ENCODE measurements at regions not wholly inside any gene's neighbourhood (a gene's known extent, or its start where the extent isn't known, plus 50 kb on each side); places are given as distances from the start of the nearest gene placed in this dataset.
A peak's percentile ranks its signal among the peaks of the same experiment; 100 is the strongest.
"Not testable (repeated sequence)": the region's sequence is repeated elsewhere in the genome, so short reads cannot be mapped to it uniquely, and the experiment has no call there.

GRCh38 chr12:47401196-47401595 is 304.6 kb downstream of the RPAP3 start:
- H3K36me3 Mint-ChIP-seq; POLR2A ChIA-PET (ENCODE audit: partially characterized antibody); H3K9me3 ChIP-seq (ENCODE audit: control insufficient read depth in 1 of 2, low read length in 2 of 2); H3K27me3 Mint-ChIP-seq; intact Hi-C loops (cut with micrococcal nuclease); H3K36me3 ChIP-seq (ENCODE audit: insufficient read depth, low read length); H3K27me3 ChIP-seq (ENCODE audit: insufficient read depth, low read length); H3K4me3 ChIP-seq (ENCODE audit: low read length in 2 of 2); H3K27ac ChIP-seq (ENCODE audit: low read depth, low read length); H3K4me3 Mint-ChIP-seq: not testable (repeated sequence)
- H3K9me3 Mint-ChIP-seq: peaks cover 4 to 34% (median 9%) of the 10 kb centered on the region in 8 donors
- CTCF ChIA-PET (ENCODE audit: partially characterized antibody): interaction anchor here (5.8 kb wide), 1 partner anchor 329 kb away, joined by 71 read pairs; no protein-coding TSS in a partner anchor
- peaks cover 18 to 27% (median 22%) of the 10 kb centered on the region in 4 donors for H3K4me1 Mint-ChIP-seq
- H3K4me1 ChIP-seq (ENCODE audit: insufficient read depth, low read length): peaks cover 18% of the 10 kb centered on the region
- peak in 1 of 5 donors; percentile 41 for DNase-seq
- H3K27ac Mint-ChIP-seq: peak overlapping the region in 2 of 7 donors; percentile 1 to 8

- peaks cover 4 to 35% (median 9%) of the 10 kb centered on the region in 8 donors for H3K9me3 Mint-ChIP-seq
Observed at GRCh38 chr12:47400266-47400665, 305.6 kb downstream of the RPAP3 start.

GRCh38 chr12:47397664-47398281 is 308.1 kb downstream of the RPAP3 start:
- peaks cover 52% of the 10 kb centered on the region for H3K4me1 ChIP-seq (ENCODE audit: insufficient read depth, low read length)
- Mint-ChIP-seq H3K27me3 (no peaks in the 10 kb centered on the region), H3K27ac (peak overlapping the region; percentile 75 to 94 (median 90)), H3K4me1 (peaks cover 39 to 50% (median 44%) of the 10 kb centered on the region in 4 donors), H3K9me3 (peaks cover 4 to 35% (median 9%) of the 10 kb centered on the region in 8 donors), H3K4me3 (peak overlapping the region in 7 of 8 donors; percentile 58 to 79 (median 69)), H3K36me3 (peaks cover 7 to 8% of the 10 kb centered on the region in 2 donors)
- intact Hi-C loops (cut with micrococcal nuclease): loop anchor here (1.0 to 5.0 kb wide), 7 partner anchors 36 to 720 kb away; partner anchors contain the start of genes AMIGO2 and PCED1B
- DNase-seq: peak; percentile 60 to 66 (median 65)
- H3K9me3 ChIP-seq (ENCODE audit: control insufficient read depth in 1 of 2, low read length in 2 of 2): peaks cover 0 to 3% of the 10 kb centered on the region in 2 donors
- H3K27me3 ChIP-seq (ENCODE audit: insufficient read depth, low read length): no peaks in the 10 kb centered on the region
- CTCF ChIA-PET (ENCODE audit: partially characterized antibody): interaction anchor here (0.5 to 7.3 kb wide), 68 partner anchors 8 to 1180 kb away, joined by 3 to 199 read pairs (median 6); partner anchors contain the start of genes AMIGO2 and PCED1B
- POLR2A ChIA-PET (ENCODE audit: partially characterized antibody): interaction anchor here (0.6 to 6.1 kb wide), 26 partner anchors 9 to 365 kb away, joined by 3 to 75 read pairs (median 4); partner anchors contain the start of genes AMIGO2 and PCED1B
- peak overlapping the region in 1 of 2 donors; percentile 14 for H3K4me3 ChIP-seq (ENCODE audit: low read length in 2 of 2)
- peak overlapping the region; percentile 35 for H3K27ac ChIP-seq (ENCODE audit: low read depth, low read length)
- no peaks in the 10 kb centered on the region for H3K36me3 ChIP-seq (ENCODE audit: insufficient read depth, low read length)

More at GRCh38 chr12:47400266-47400665, 305.6 kb downstream of the RPAP3 start:
- Mint-ChIP-seq H3K4me1 (peaks cover 22 to 33% (median 24%) of the 10 kb centered on the region in 4 donors), H3K27ac (peak overlapping the region in 1 of 7 donors; percentile 77), H3K36me3 (peaks cover 6 to 7% of the 10 kb centered on the region in 2 donors), H3K4me3 (no peak overlapping the region), H3K27me3 (no peaks in the 10 kb centered on the region)
- Histone ChIP-seq H3K36me3 (ENCODE audit: insufficient read depth, low read length) (no peaks in the 10 kb centered on the region), H3K27me3 (ENCODE audit: insufficient read depth, low read length) (no peaks in the 10 kb centered on the region), H3K27ac (ENCODE audit: low read depth, low read length) (no peak overlapping the region), H3K9me3 (ENCODE audit: control insufficient read depth in 1 of 2, low read length in 2 of 2) (peaks cover 0 to 3% of the 10 kb centered on the region in 2 donors), H3K4me3 (ENCODE audit: low read length in 2 of 2) (no peak overlapping the region), H3K4me1 (ENCODE audit: insufficient read depth, low read length) (peaks cover 27% of the 10 kb centered on the region)
- intact Hi-C loops (cut with micrococcal nuclease): no loop called here
- DNase-seq: no peak
- POLR2A ChIA-PET (ENCODE audit: partially characterized antibody): no interaction called here
- CTCF ChIA-PET (ENCODE audit: partially characterized antibody): interaction anchor here (1.1 to 5.8 kb wide), 2 partner anchors 320 to 329 kb away, joined by 3 to 71 read pairs; partner anchors contain the start of gene AMIGO2

GRCh38 chr12:47396902-47397663 is 308.7 kb downstream of the RPAP3 start:
- H3K27ac ChIP-seq (ENCODE audit: low read depth, low read length): peak overlapping the region; percentile 35
- peaks cover 0 to 3% of the 10 kb centered on the region in 2 donors for H3K9me3 ChIP-seq (ENCODE audit: control insufficient read depth in 1 of 2, low read length in 2 of 2)
- H3K27me3 ChIP-seq (ENCODE audit: insufficient read depth, low read length): no peaks in the 10 kb centered on the region
- H3K27me3 Mint-ChIP-seq: no peaks in the 10 kb centered on the region
- peaks cover 55% of the 10 kb centered on the region for H3K4me1 ChIP-seq (ENCODE audit: insufficient read depth, low read length)
- intact Hi-C loops (cut with micrococcal nuclease): loop anchor here (1.0 to 5.0 kb wide), 7 partner anchors 36 to 720 kb away; partner anchors contain the start of genes AMIGO2 and PCED1B
- CTCF ChIA-PET (ENCODE audit: partially characterized antibody): interaction anchor here (0.5 to 7.3 kb wide), 65 partner anchors 8 to 1179 kb away, joined by 3 to 199 read pairs (median 6); partner anchors contain the start of genes AMIGO2 and PCED1B
- no peaks in the 10 kb centered on the region for H3K36me3 ChIP-seq (ENCODE audit: insufficient read depth, low read length)
- POLR2A ChIA-PET (ENCODE audit: partially characterized antibody): interaction anchor here (0.6 to 6.1 kb wide), 25 partner anchors 16 to 365 kb away, joined by 3 to 75 read pairs (median 4); partner anchors contain the start of genes AMIGO2 and PCED1B
- peak overlapping the region in 1 of 2 donors; percentile 14 for H3K4me3 ChIP-seq (ENCODE audit: low read length in 2 of 2)
- H3K4me3 Mint-ChIP-seq: peak overlapping the region in 7 of 8 donors; percentile 33 to 79 (median 69)
- H3K4me1 Mint-ChIP-seq: peaks cover 43 to 57% (median 49%) of the 10 kb centered on the region in 4 donors
- H3K9me3 Mint-ChIP-seq: peaks cover 4 to 35% (median 9%) of the 10 kb centered on the region in 8 donors
- peak overlapping the region; percentile 54 to 94 (median 90) for H3K27ac Mint-ChIP-seq
- no peak for DNase-seq
- peaks cover 7 to 8% of the 10 kb centered on the region in 2 donors for H3K36me3 Mint-ChIP-seq

- ChIA-PET CTCF (ENCODE audit: partially characterized antibody) (interaction anchor here (0.8 to 7.3 kb wide), 9 partner anchors 11 to 360 kb away, joined by 3 to 199 read pairs (median 4); partner anchors contain the start of genes AMIGO2 and PCED1B), POLR2A (ENCODE audit: partially characterized antibody) (interaction anchor here (0.6 to 6.1 kb wide), 6 partner anchors 10 to 362 kb away, joined by 3 to 75 read pairs (median 13); partner anchors contain the start of genes AMIGO2 and PCED1B)
- intact Hi-C loops (cut with micrococcal nuclease): no loop called here
- Mint-ChIP-seq H3K27me3 (no peaks in the 10 kb centered on the region), H3K4me1 (peaks cover 58 to 80% (median 70%) of the 10 kb centered on the region in 4 donors), H3K27ac (peak overlapping the region; percentile 54 to 99 (median 95)), H3K36me3 (peaks cover 7 to 8% of the 10 kb centered on the region in 2 donors), H3K9me3 (peaks cover 3 to 18% (median 7%) of the 10 kb centered on the region in 8 donors), H3K4me3 (peak overlapping the region; percentile 46 to 86 (median 66))
- H3K4me1 ChIP-seq (ENCODE audit: insufficient read depth, low read length): peaks cover 71% of the 10 kb centered on the region
- DNase-seq: peak in 1 of 5 donors; percentile 49
- peak overlapping the region in 1 of 2 donors; percentile 4 for H3K4me3 ChIP-seq (ENCODE audit: low read length in 2 of 2)
- no peaks in the 10 kb centered on the region for H3K36me3 ChIP-seq (ENCODE audit: insufficient read depth, low read length)
- peak overlapping the region; percentile 59 for H3K27ac ChIP-seq (ENCODE audit: low read depth, low read length)
- H3K27me3 ChIP-seq (ENCODE audit: insufficient read depth, low read length): no peaks in the 10 kb centered on the region
- peaks cover 0 to 3% of the 10 kb centered on the region in 2 donors for H3K9me3 ChIP-seq (ENCODE audit: control insufficient read depth in 1 of 2, low read length in 2 of 2)
Observed at GRCh38 chr12:47394070-47394469, 311.8 kb downstream of the RPAP3 start.

- Histone ChIP-seq H3K4me3 (ENCODE audit: low read length in 2 of 2) (no peak overlapping the region), H3K9me3 (ENCODE audit: control insufficient read depth in 1 of 2, low read length in 2 of 2) (peaks cover 0 to 3% of the 10 kb centered on the region in 2 donors), H3K27ac (ENCODE audit: low read depth, low read length) (peak overlapping the region; percentile 59), H3K4me1 (ENCODE audit: insufficient read depth, low read length) (peaks cover 71% of the 10 kb centered on the region), H3K36me3 (ENCODE audit: insufficient read depth, low read length) (no peaks in the 10 kb centered on the region), H3K27me3 (ENCODE audit: insufficient read depth, low read length) (no peaks in the 10 kb centered on the region)
- Mint-ChIP-seq H3K36me3 (peaks cover 7 to 8% of the 10 kb centered on the region in 2 donors), H3K9me3 (peaks cover 3 to 18% (median 7%) of the 10 kb centered on the region in 8 donors), H3K27ac (peak overlapping the region; percentile 95 to 99 (median 97)), H3K4me1 (peaks cover 58 to 82% (median 71%) of the 10 kb centered on the region in 4 donors), H3K4me3 (peak overlapping the region in 5 of 8 donors; percentile 9 to 86 (median 63)), H3K27me3 (no peaks in the 10 kb centered on the region)
- CTCF ChIA-PET (ENCODE audit: partially characterized antibody): interaction anchor here (0.8 to 7.3 kb wide), 7 partner anchors 10 to 367 kb away, joined by 3 to 199 read pairs (median 4); no protein-coding TSS in a partner anchor
- intact Hi-C loops (cut with micrococcal nuclease): no loop called here
- no peak for DNase-seq
- POLR2A ChIA-PET (ENCODE audit: partially characterized antibody): interaction anchor here (0.5 to 6.1 kb wide), 7 partner anchors 9 to 507 kb away, joined by 3 to 53 read pairs (median 4); partner anchors contain the start of genes AMIGO2 and PCED1B
Observed at GRCh38 chr12:47393403-47393790, 312.4 kb downstream of the RPAP3 start.

All from CD4-positive, alpha-beta memory T cell (primary cell).